Keratinocyte (primary cell): ENCODE measurements at regions not wholly inside any gene's neighbourhood (a gene's known extent, or its start where the extent isn't known, plus 50 kb on each side); places are given as distances from the start of the nearest gene placed in this dataset.

ENCODE experiments used
- DNase-seq: peaks from one replicate; pipeline ENCODE4 v3.0.0-alpha.2; 2011; ENCODE audit warnings: low read depth, missing footprints, low spot score
- FAIRE-seq: peaks from 2 replicates; lab custom pipeline; 2011; peaks lifted over from hg19 to GRCh38; lab: Jason Lieb, UNC
- H2AFZ ChIP-seq: 2 replicates; pipeline ENCODE4 v1.6.0; 2012; ENCODE audit warnings: low read length, control low read depth, inconsistent platforms; ENCODE audit not compliant: control insufficient read depth
- H3K27ac ChIP-seq: 2 replicates; pipeline ENCODE4 v1.5.1; 2011; ENCODE audit warnings: low read length; ENCODE audit not compliant: control insufficient read depth, insufficient read depth
- H3K27me3 ChIP-seq: 3 replicates; pipeline ENCODE4 v1.6.0; 2011; ENCODE audit warnings: low read length; ENCODE audit not compliant: control insufficient read depth, insufficient read depth; ENCODE audit errors: extremely low read depth
- H3K36me3 ChIP-seq, 2 experiments: 2 replicates in 1 of 2; 3 replicates in 1 of 2; pipeline ENCODE4 v1.5.1; 2011; ENCODE audit warnings: low read length in 2 of 2, mild to moderate bottlenecking in 1 of 2; ENCODE audit not compliant: control insufficient read depth in 2 of 2, insufficient read depth in 2 of 2; ENCODE audit errors: extremely low read depth in 1 of 2
- H3K4me1 ChIP-seq: 3 replicates; pipeline ENCODE4 v1.5.1; 2011; ENCODE audit warnings: low read length; ENCODE audit not compliant: control insufficient read depth, insufficient read depth; ENCODE audit errors: extremely low read depth
- H3K4me2 ChIP-seq: 3 replicates; pipeline ENCODE4 v1.6.0; 2011; ENCODE audit warnings: low read depth, low read length; ENCODE audit not compliant: control insufficient read depth, insufficient read depth; ENCODE audit errors: extremely low read depth
- H3K4me3 ChIP-seq, 3 experiments: fragments of 200-600 bp in 1 of 3; sonication (generic) in 1 of 3; 2 replicates in 2 of 3; 3 replicates in 1 of 3; pipeline ENCODE4 v1.5.1; 2011 to 2016; ENCODE audit warnings: low read length in 3 of 3, mild to moderate bottlenecking in 3 of 3, control low read depth in 2 of 3, inconsistent platforms in 1 of 3, low read depth in 1 of 3, mixed read lengths in 1 of 3, mixed run types in 1 of 3, moderate library complexity in 1 of 3; ENCODE audit not compliant: control insufficient read depth in 2 of 3, insufficient read depth in 2 of 3; ENCODE audit errors: extremely low read depth in 1 of 3
- H3K79me2 ChIP-seq: 2 replicates; pipeline ENCODE4 v1.6.0; 2012; ENCODE audit warnings: low read length; ENCODE audit not compliant: control insufficient read depth, insufficient read depth
- H3K9ac ChIP-seq: 3 replicates; pipeline ENCODE4 v1.6.0; 2011; ENCODE audit warnings: low read length; ENCODE audit not compliant: control insufficient read depth, insufficient read depth; ENCODE audit errors: extremely low read depth
- H3K9me1 ChIP-seq: 3 replicates; pipeline ENCODE4 v1.6.0; 2011; ENCODE audit warnings: low read length; ENCODE audit not compliant: control insufficient read depth, insufficient read depth; ENCODE audit errors: extremely low read depth
- H3K9me3 ChIP-seq: 2 replicates; pipeline ENCODE4 v1.5.1; 2012; ENCODE audit warnings: low read depth, low read length; ENCODE audit not compliant: control insufficient read depth
- H4K20me1 ChIP-seq: 3 replicates; pipeline ENCODE4 v1.6.0; 2011; ENCODE audit warnings: low read length; ENCODE audit not compliant: control insufficient read depth, insufficient read depth; ENCODE audit errors: extremely low read depth
- EZH2 ChIP-seq: IDR thresholded peaks from one replicate; pipeline ENCODE4 v1.6.1; 2012; ENCODE audit warnings: inconsistent platforms, mild to moderate bottlenecking, low read length, moderate library complexity
- dilution Hi-C: fragments of 300-500 bp; cut with MboI; formaldehyde crosslinking; loops from one replicate; pipeline ENCODE4 v1.7.0; 2020; ENCODE audit warnings: low sequenced_read_pairs; ENCODE audit not compliant: extremely low pct_ligation_motif_present
- TF ChIP-seq, protein P1 (sequence below), 3 experiments: IDR thresholded peaks in 1 of 3; conservative IDR thresholded peaks in 1 of 3; optimal IDR thresholded peaks in 1 of 3; 2 replicates in 2 of 3; 3 replicates in 1 of 3; pipeline versions ENCODE3 to v1.5.1; 2011; ENCODE audit warnings: low read length in 3 of 3, mild to moderate bottlenecking in 3 of 3, moderate library complexity in 2 of 3, control low read depth in 1 of 3, inconsistent platforms in 1 of 3; ENCODE audit not compliant: insufficient read depth in 2 of 3; ENCODE audit errors: extremely low read depth in 1 of 3

DNA sequence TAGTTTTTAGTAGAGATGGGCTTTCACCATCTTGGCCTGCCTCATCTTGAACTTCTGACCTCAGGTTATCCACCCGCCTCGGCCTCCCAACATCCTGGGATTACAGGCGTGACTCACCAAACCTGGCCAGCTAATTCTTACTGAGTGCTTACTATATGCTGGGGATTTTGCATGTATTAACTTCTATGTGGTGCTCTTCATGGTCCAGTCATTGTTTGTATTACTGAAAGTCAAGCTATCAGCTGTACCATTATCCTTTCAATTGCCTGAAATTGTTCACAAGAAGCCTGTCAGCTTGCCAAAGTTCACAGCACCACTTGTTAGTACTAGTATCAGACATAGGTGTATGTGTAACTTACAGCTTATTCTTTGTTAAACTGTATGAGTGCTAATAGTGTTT is 1272.1 kb downstream of the ARAP2 start:
- DNase-seq = no peak
- Histone ChIP-seq H2AFZ (no peak overlapping the region), H3K9me3 (no peaks in the 10 kb centered on the region), H3K27me3 (no peaks in the 10 kb centered on the region), H3K27ac (no peak overlapping the region), H3K4me3 (no peak overlapping the region), H3K4me1 (no peaks in the 10 kb centered on the region), H3K36me3 (no peaks in the 10 kb centered on the region), H3K79me2 (no peaks in the 10 kb centered on the region), H3K9ac (no peak overlapping the region), H4K20me1 (no peaks in the 10 kb centered on the region), H3K4me2 (no peak overlapping the region), H3K9me1 (no peaks in the 10 kb centered on the region)
- dilution Hi-C loops = no loop called here
- TF ChIP-seq, protein P1, sequence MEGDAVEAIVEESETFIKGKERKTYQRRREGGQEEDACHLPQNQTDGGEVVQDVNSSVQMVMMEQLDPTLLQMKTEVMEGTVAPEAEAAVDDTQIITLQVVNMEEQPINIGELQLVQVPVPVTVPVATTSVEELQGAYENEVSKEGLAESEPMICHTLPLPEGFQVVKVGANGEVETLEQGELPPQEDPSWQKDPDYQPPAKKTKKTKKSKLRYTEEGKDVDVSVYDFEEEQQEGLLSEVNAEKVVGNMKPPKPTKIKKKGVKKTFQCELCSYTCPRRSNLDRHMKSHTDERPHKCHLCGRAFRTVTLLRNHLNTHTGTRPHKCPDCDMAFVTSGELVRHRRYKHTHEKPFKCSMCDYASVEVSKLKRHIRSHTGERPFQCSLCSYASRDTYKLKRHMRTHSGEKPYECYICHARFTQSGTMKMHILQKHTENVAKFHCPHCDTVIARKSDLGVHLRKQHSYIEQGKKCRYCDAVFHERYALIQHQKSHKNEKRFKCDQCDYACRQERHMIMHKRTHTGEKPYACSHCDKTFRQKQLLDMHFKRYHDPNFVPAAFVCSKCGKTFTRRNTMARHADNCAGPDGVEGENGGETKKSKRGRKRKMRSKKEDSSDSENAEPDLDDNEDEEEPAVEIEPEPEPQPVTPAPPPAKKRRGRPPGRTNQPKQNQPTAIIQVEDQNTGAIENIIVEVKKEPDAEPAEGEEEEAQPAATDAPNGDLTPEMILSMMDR (optimal IDR thresholded peaks at IDR 0.05 in 1 of 3, IDR thresholded peaks at IDR 0.05 in 1 of 3, conservative IDR thresholded peaks at IDR 0.05 in 1 of 3; ENCODE audit: extremely low read depth in 1 of 3, insufficient read depth in 2 of 3, low read length in 3 of 3) = no peak
- no peak for TF ChIP-seq EZH2
- FAIRE-seq = no peak

DNA sequence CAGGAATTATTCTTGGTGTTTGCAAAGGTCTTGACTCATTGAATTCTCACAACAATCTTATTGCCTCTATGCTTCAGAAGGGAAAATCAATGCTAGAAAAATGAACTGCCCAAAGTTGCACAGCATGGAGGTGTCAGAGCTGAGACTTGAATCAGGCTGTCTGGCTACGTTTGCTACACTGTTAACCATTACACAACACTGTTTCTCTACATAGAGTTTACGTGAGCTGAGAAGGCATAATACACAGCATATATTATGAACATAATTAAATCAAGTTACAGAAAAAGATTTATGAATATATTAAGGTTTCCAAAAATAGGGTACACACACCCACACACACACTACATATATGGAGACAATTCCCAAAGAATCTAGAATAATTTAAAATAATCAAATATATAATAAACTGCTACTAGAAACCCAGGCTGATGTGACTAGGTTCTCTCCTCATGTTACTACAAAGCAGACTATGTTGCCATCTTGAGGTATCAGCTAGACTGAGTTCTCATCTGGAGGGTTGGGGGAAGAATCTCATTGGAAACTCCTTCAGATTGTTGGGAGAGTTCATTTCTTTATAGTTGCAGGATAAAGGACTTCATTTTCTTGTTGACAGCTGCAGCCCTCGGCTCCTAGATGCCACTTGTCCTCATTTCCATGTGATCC is 1270.5 kb downstream of the ARAP2 start:
- dilution Hi-C loops = no loop called here
- FAIRE-seq = no peak
- TF ChIP-seq, protein P1 (optimal IDR thresholded peaks at IDR 0.05 in 1 of 3, IDR thresholded peaks at IDR 0.05 in 1 of 3, conservative IDR thresholded peaks at IDR 0.05 in 1 of 3; ENCODE audit: extremely low read depth in 1 of 3, insufficient read depth in 2 of 3, low read length in 3 of 3) = no peak
- no peak for TF ChIP-seq EZH2
- no peaks in the 10 kb centered on the region for H3K27me3 ChIP-seq
- DNase-seq = no peak
- no peak overlapping the region for H3K4me3 ChIP-seq
- no peaks in the 10 kb centered on the region for H4K20me1 ChIP-seq
- H3K9me1 ChIP-seq = no peaks in the 10 kb centered on the region
- no peak overlapping the region for H3K9ac ChIP-seq
- H3K4me2 ChIP-seq = no peak overlapping the region
- no peaks in the 10 kb centered on the region for H3K4me1 ChIP-seq
- no peaks in the 10 kb centered on the region for H3K9me3 ChIP-seq
- H2AFZ ChIP-seq = no peak overlapping the region
- H3K27ac ChIP-seq = no peak overlapping the region
- no peaks in the 10 kb centered on the region for H3K79me2 ChIP-seq
- H3K36me3 ChIP-seq = no peaks in the 10 kb centered on the region
